Natural killer cell (primary cell): ENCODE measurements at regions not wholly inside any gene's neighbourhood (a gene's known extent, or its start where the extent isn't known, plus 50 kb on each side); places are given as distances from the start of the nearest gene placed in this dataset.

Experiments used
- ATAC-seq, 3 donors: fragments of 150-1000 bp in 2 of 3; fragments of 200-7000 bp in 1 of 3; cut with Tn5 transposase; 1 replicate in 1 of 3; 2 replicates in 2 of 3; pipeline ENCODE4 v1.10.0; 2021; ENCODE audit warnings: mild to moderate bottlenecking in 2 of 3, moderate library complexity in 2 of 3
- DNase-seq, 2 donors: peaks; one replicate each; pipeline versions ENCODE4 v3.0.0 to v3.0.0-alpha.2; 2013 to 2021; ENCODE audit warnings: mixed read lengths in 1 of 2
- H3K27ac ChIP-seq: one replicate; pipeline ENCODE4 v1.5.1; 2013; ENCODE audit warnings: mild to moderate bottlenecking, low read length
- H3K27me3 ChIP-seq: one replicate; pipeline ENCODE4 v1.6.1; 2013; ENCODE audit warnings: low read length; ENCODE audit not compliant: control insufficient read depth, insufficient read depth
- H3K36me3 ChIP-seq: one replicate; pipeline ENCODE4 v1.6.1; 2013; ENCODE audit warnings: low read length; ENCODE audit not compliant: control insufficient read depth, insufficient read depth
- H3K4me1 ChIP-seq: one replicate; pipeline ENCODE4 v1.6.1; 2013; ENCODE audit warnings: low read length; ENCODE audit not compliant: control insufficient read depth, insufficient read depth
- H3K4me3 ChIP-seq: one replicate; pipeline ENCODE4 v1.5.1; 2013; ENCODE audit warnings: low read length
- H3K9me3 ChIP-seq: one replicate; pipeline ENCODE4 v1.6.1; 2013; ENCODE audit warnings: low read length; ENCODE audit not compliant: control insufficient read depth, insufficient read depth
- H3K27ac Mint-ChIP-seq, 2 donors: one replicate each; pipeline ENCODE4 v1.8.0; 2022; ENCODE audit warnings: mild to moderate bottlenecking in 2 of 2, mixed read lengths in 2 of 2, moderate library complexity in 1 of 2
- H3K27me3 Mint-ChIP-seq, 2 donors: one replicate each; pipeline ENCODE4 v1.8.0; 2022; ENCODE audit warnings: low read depth in 2 of 2, mixed read lengths in 2 of 2
- H3K36me3 Mint-ChIP-seq: one replicate; pipeline ENCODE4 v1.8.0; 2022; ENCODE audit warnings: mixed read lengths
- H3K4me1 Mint-ChIP-seq, 2 donors: one replicate each; pipeline ENCODE4 v1.8.0; 2022; ENCODE audit warnings: mixed read lengths in 2 of 2
- H3K4me3 Mint-ChIP-seq: one replicate; pipeline ENCODE4 v1.8.0; 2022; ENCODE audit warnings: mild to moderate bottlenecking, moderate library complexity, mixed read lengths
- H3K9me3 Mint-ChIP-seq, 2 donors: one replicate each; pipeline ENCODE4 v1.8.0; 2022; ENCODE audit warnings: mixed read lengths in 2 of 2
- CTCF ChIP-seq: fragments of 200-600 bp; IDR thresholded peaks from one replicate; pipeline ENCODE4 v1.8.0; 2022; ENCODE audit warnings: antibody characterized with exemption
- WGBS: methylation state at CpG from one replicate; pipeline ENCODE4 v1.1.7; 2013; ENCODE audit warnings: missing lambda C conversion rate; ENCODE audit not compliant: insufficient coverage; 5-methylcytosine and 5-hydroxymethylcytosine counted together
- intact Hi-C: fragments of 100-400 bp; cut with micrococcal nuclease; formaldehyde crosslinking; loops from one replicate; pipeline ENCODE4 v1.14.2; 2022

- Mint-ChIP-seq H3K27me3 (no peaks in the 10 kb centered on the region), H3K4me1 (peaks cover 0 to 12% of the 10 kb centered on the region in 2 donors), H3K9me3 (no peaks in the 10 kb centered on the region), H3K36me3 (peaks cover 19% of the 10 kb centered on the region), H3K4me3 (no peak overlapping the region), H3K27ac (no peak overlapping the region)
- Histone ChIP-seq H3K27ac (no peak overlapping the region), H3K4me3 (no peak overlapping the region), H3K9me3 (no peaks in the 10 kb centered on the region), H3K36me3 (no peaks in the 10 kb centered on the region), H3K27me3 (no peaks in the 10 kb centered on the region), H3K4me1 (no peaks in the 10 kb centered on the region)
- intact Hi-C loops: no loop called here
- no peak for TF ChIP-seq CTCF
- ATAC-seq (no peak), DNase-seq (no peak)
- WGBS: 84% methylated on average over 4 of the region's 7 CpGs
Measured at GRCh38 chr2:7976206-7976605, 705.6 kb upstream of the ID2 start.

- peaks cover under 1 to 12% of the 10 kb centered on the region in 2 donors for H3K4me1 Mint-ChIP-seq
- H3K27ac ChIP-seq: no peak overlapping the region
- no peak overlapping the region for H3K4me3 Mint-ChIP-seq
- H3K36me3 Mint-ChIP-seq: peaks cover 19% of the 10 kb centered on the region
- TF ChIP-seq CTCF: no peak
- intact Hi-C loops: no loop called here
- no peak overlapping the region for H3K4me3 ChIP-seq
- H3K36me3 ChIP-seq: no peaks in the 10 kb centered on the region
- no peaks in the 10 kb centered on the region for H3K9me3 ChIP-seq
- ATAC-seq (no peak), DNase-seq (no peak)
- 69% methylated on average over 7 of the region's 8 CpGs for whole genome bisulfite sequencing
- no peaks in the 10 kb centered on the region for H3K9me3 Mint-ChIP-seq
- H3K4me1 ChIP-seq: no peaks in the 10 kb centered on the region
- H3K27me3 Mint-ChIP-seq: no peaks in the 10 kb centered on the region
- H3K27ac Mint-ChIP-seq: no peak overlapping the region
- H3K27me3 ChIP-seq: no peaks in the 10 kb centered on the region
Measured at GRCh38 chr2:7977981-7978380, 703.9 kb upstream of the ID2 start.

GRCh38 chr2:7982054-7982453 lies 699.8 kb upstream of the ID2 start:
- no peaks in the 10 kb centered on the region for H3K9me3 Mint-ChIP-seq
- peaks cover 24 to 27% of the 10 kb centered on the region in 2 donors for H3K4me1 Mint-ChIP-seq
- no peak overlapping the region for H3K27ac Mint-ChIP-seq
- H3K36me3 ChIP-seq: no peaks in the 10 kb centered on the region
- 100% methylated on average over 1 of the region's 1 CpG for WGBS
- H3K4me3 ChIP-seq: no peak overlapping the region
- no peaks in the 10 kb centered on the region for H3K27me3 Mint-ChIP-seq
- no peak for TF ChIP-seq CTCF
- DNase-seq: no peak
- no peaks in the 10 kb centered on the region for H3K36me3 Mint-ChIP-seq
- H3K4me3 Mint-ChIP-seq: no peak overlapping the region
- no peak overlapping the region for H3K27ac ChIP-seq
- H3K9me3 ChIP-seq: no peaks in the 10 kb centered on the region
- H3K4me1 ChIP-seq: peaks cover 5% of the 10 kb centered on the region
- intact Hi-C loops: no loop called here
- no peak for ATAC-seq
- H3K27me3 ChIP-seq: no peaks in the 10 kb centered on the region

- Histone ChIP-seq H3K9me3 (no peaks in the 10 kb centered on the region), H3K27me3 (no peaks in the 10 kb centered on the region), H3K27ac (no peak overlapping the region), H3K4me3 (no peak overlapping the region), H3K36me3 (no peaks in the 10 kb centered on the region), H3K4me1 (peaks cover 5% of the 10 kb centered on the region)
- Mint-ChIP-seq H3K27ac (no peak overlapping the region), H3K4me3 (no peak overlapping the region), H3K4me1 (peaks cover 24 to 26% of the 10 kb centered on the region in 2 donors), H3K36me3 (no peaks in the 10 kb centered on the region), H3K9me3 (no peaks in the 10 kb centered on the region), H3K27me3 (no peaks in the 10 kb centered on the region)
- ATAC-seq (no peak), DNase-seq (no peak)
- WGBS: 98% methylated on average over 4 of the region's 4 CpGs
- TF ChIP-seq CTCF: no peak
- intact Hi-C loops: no loop called here
Measured at GRCh38 chr2:7983451-7983850, 698.4 kb upstream of the ID2 start.
